ENCODE measurements at regions not wholly inside any gene's neighbourhood (a gene's known extent, or its start where the extent isn't known, plus 50 kb on each side); places are given as distances from the start of the nearest gene placed in this dataset.

GRCh38 chr12:83808591-83808990, 1104.0 kb downstream of the SLC6A15 start:
- H3K27ac ChIP-seq (ENCODE audit: control insufficient read depth, insufficient read depth, low read length) = no peak overlapping the region
- H3K9me3 ChIP-seq (ENCODE audit: control insufficient read depth, low read depth, low read length) = no peaks in the 10 kb centered on the region
- H4K20me1 ChIP-seq (ENCODE audit: control insufficient read depth, extremely low read depth, insufficient read depth, low read length) = no peaks in the 10 kb centered on the region
- DNase-seq (ENCODE audit: low read depth, low spot score) (no peak), FAIRE-seq (no peak)
- no peaks in the 10 kb centered on the region for H3K79me2 ChIP-seq (ENCODE audit: control insufficient read depth, insufficient read depth, low read length)
- H3K4me1 ChIP-seq (ENCODE audit: control insufficient read depth, extremely low read depth, insufficient read depth, low read length) = no peaks in the 10 kb centered on the region
- H3K4me3 ChIP-seq (ENCODE audit: control insufficient read depth in 2 of 3, extremely low read depth in 1 of 3, insufficient read depth in 2 of 3, low read depth in 1 of 3, low read length in 3 of 3) = no peak overlapping the region
- H3K9me1 ChIP-seq (ENCODE audit: control insufficient read depth, extremely low read depth, insufficient read depth, low read length) = no peaks in the 10 kb centered on the region
- dilution Hi-C loops (cut with MboI; ENCODE audit: extremely low pct_ligation_motif_present, low sequenced_read_pairs) = no loop called here
- no peak overlapping the region for H3K4me2 ChIP-seq (ENCODE audit: control insufficient read depth, extremely low read depth, insufficient read depth, low read depth, low read length)
- H3K9ac ChIP-seq (ENCODE audit: control insufficient read depth, extremely low read depth, insufficient read depth, low read length) = no peak overlapping the region
- H2AFZ ChIP-seq (ENCODE audit: control insufficient read depth, low read length) = no peak overlapping the region
- H3K27me3 ChIP-seq (ENCODE audit: control insufficient read depth, extremely low read depth, insufficient read depth, low read length) = no peaks in the 10 kb centered on the region
- H3K36me3 ChIP-seq (ENCODE audit: control insufficient read depth in 2 of 2, extremely low read depth in 1 of 2, insufficient read depth in 2 of 2, low read length in 2 of 2) = no peaks in the 10 kb centered on the region
- TF ChIP-seq CTCF (optimal IDR thresholded peaks at IDR 0.05 in 1 of 3, IDR thresholded peaks at IDR 0.05 in 1 of 3, conservative IDR thresholded peaks at IDR 0.05 in 1 of 3; ENCODE audit: extremely low read depth in 1 of 3, insufficient read depth in 2 of 3, low read length in 3 of 3) (no peak), EZH2 (IDR thresholded peaks at IDR 0.05; ENCODE audit: low read length) (no peak)

DNA sequence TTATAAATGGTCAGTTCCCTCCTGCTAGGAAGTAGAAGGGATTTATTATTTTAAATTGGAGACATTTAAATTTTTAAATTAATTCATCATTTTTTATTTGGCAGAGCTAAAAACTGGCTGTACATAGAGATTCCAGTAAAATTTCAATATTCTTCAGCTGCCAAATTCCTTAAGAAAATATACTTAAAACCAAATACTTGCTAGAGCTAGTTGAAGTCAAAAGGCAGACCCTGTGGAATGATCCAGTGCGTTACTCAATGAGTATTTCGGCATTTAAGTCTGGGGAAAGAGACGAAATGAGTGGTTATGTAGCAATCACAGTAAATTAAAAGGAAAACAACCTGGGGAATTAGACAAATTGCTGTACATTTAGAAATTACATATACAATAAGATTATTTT, 1104.7 kb downstream of the SLC6A15 start:
- Histone ChIP-seq H3K4me3 (ENCODE audit: control insufficient read depth in 2 of 3, extremely low read depth in 1 of 3, insufficient read depth in 2 of 3, low read depth in 1 of 3, low read length in 3 of 3) (no peak overlapping the region), H3K36me3 (ENCODE audit: control insufficient read depth in 2 of 2, extremely low read depth in 1 of 2, insufficient read depth in 2 of 2, low read length in 2 of 2) (no peaks in the 10 kb centered on the region), H3K4me2 (ENCODE audit: control insufficient read depth, extremely low read depth, insufficient read depth, low read depth, low read length) (no peak overlapping the region), H4K20me1 (ENCODE audit: control insufficient read depth, extremely low read depth, insufficient read depth, low read length) (no peaks in the 10 kb centered on the region), H3K4me1 (ENCODE audit: control insufficient read depth, extremely low read depth, insufficient read depth, low read length) (no peaks in the 10 kb centered on the region), H3K9ac (ENCODE audit: control insufficient read depth, extremely low read depth, insufficient read depth, low read length) (no peak overlapping the region), H3K27me3 (ENCODE audit: control insufficient read depth, extremely low read depth, insufficient read depth, low read length) (no peaks in the 10 kb centered on the region), H3K27ac (ENCODE audit: control insufficient read depth, insufficient read depth, low read length) (no peak overlapping the region), H3K9me1 (ENCODE audit: control insufficient read depth, extremely low read depth, insufficient read depth, low read length) (no peaks in the 10 kb centered on the region), H2AFZ (ENCODE audit: control insufficient read depth, low read length) (no peak overlapping the region), H3K9me3 (ENCODE audit: control insufficient read depth, low read depth, low read length) (no peaks in the 10 kb centered on the region), H3K79me2 (ENCODE audit: control insufficient read depth, insufficient read depth, low read length) (no peaks in the 10 kb centered on the region)
- FAIRE-seq (no peak), DNase-seq (ENCODE audit: low read depth, low spot score) (no peak)
- dilution Hi-C loops (cut with MboI; ENCODE audit: extremely low pct_ligation_motif_present, low sequenced_read_pairs) = no loop called here
- TF ChIP-seq EZH2 (IDR thresholded peaks at IDR 0.05; ENCODE audit: low read length) = no peak
- no peak for TF ChIP-seq CTCF (optimal IDR thresholded peaks at IDR 0.05 in 1 of 3, IDR thresholded peaks at IDR 0.05 in 1 of 3, conservative IDR thresholded peaks at IDR 0.05 in 1 of 3; ENCODE audit: extremely low read depth in 1 of 3, insufficient read depth in 2 of 3, low read length in 3 of 3)

Data from keratinocyte (primary cell).